ENCODE measurements at regions not wholly inside any gene's neighbourhood (a gene's known extent, or its start where the extent isn't known, plus 50 kb on each side); places are given as distances from the start of the nearest gene placed in this dataset.

- peaks cover 0 to 14% of the 10 kb centered on the region in 2 donors for H3K9me3 Mint-ChIP-seq
- no peak overlapping the region for H3K4me3 Mint-ChIP-seq
- ATAC-seq (no peak), DNase-seq (no peak)
- H3K27me3 Mint-ChIP-seq = peaks cover 21% of the 10 kb centered on the region
- H3K4me1 Mint-ChIP-seq = peaks cover 6% of the 10 kb centered on the region
- no peak overlapping the region for H3K27ac Mint-ChIP-seq
Measured at GRCh38 chr16:73482310-73482709, 434.4 kb upstream of the ZFHX3 start.

- ATAC-seq = no peak
- DNase-seq = no peak
- Mint-ChIP-seq H3K4me1 (peaks cover 6% of the 10 kb centered on the region), H3K4me3 (no peak overlapping the region), H3K27me3 (peaks cover 21% of the 10 kb centered on the region), H3K27ac (no peak overlapping the region), H3K9me3 (peaks cover 0 to 14% of the 10 kb centered on the region in 2 donors)
Measured at GRCh38 chr16:73480381-73480780, 432.5 kb upstream of the ZFHX3 start.

- DNase-seq = no peak
- H3K4me3 Mint-ChIP-seq = no peak overlapping the region
- ATAC-seq = no peak
- H3K27me3 Mint-ChIP-seq = no peaks in the 10 kb centered on the region
- H3K4me1 Mint-ChIP-seq = no peaks in the 10 kb centered on the region
- H3K27ac Mint-ChIP-seq = no peak overlapping the region
- H3K9me3 Mint-ChIP-seq = no peaks in the 10 kb centered on the region
Measured at GRCh38 chr16:73473713-73474112, 425.8 kb upstream of the ZFHX3 start.

GRCh38 chr16:73464834-73465233 is 416.9 kb upstream of the ZFHX3 start:
- Mint-ChIP-seq H3K9me3 (peaks cover 13 to 15% of the 10 kb centered on the region in 2 donors), H3K27me3 (peaks cover 7% of the 10 kb centered on the region), H3K27ac (no peak overlapping the region)

GRCh38 chr16:73459586-73459985 is 411.7 kb upstream of the ZFHX3 start:
- no peak for DNase-seq
- peak overlapping the region in 1 of 2 donors; percentile 67 for H3K27ac Mint-ChIP-seq
- no peak overlapping the region for H3K4me3 Mint-ChIP-seq
- no peaks in the 10 kb centered on the region for H3K4me1 Mint-ChIP-seq
- H3K27me3 Mint-ChIP-seq = no peaks in the 10 kb centered on the region
- peaks cover 11 to 25% of the 10 kb centered on the region in 2 donors for H3K9me3 Mint-ChIP-seq
- ATAC-seq = no peak

More at GRCh38 chr16:73464834-73465233, 416.9 kb upstream of the ZFHX3 start:
- no peak overlapping the region for H3K4me3 Mint-ChIP-seq
- no peak for DNase-seq
- H3K4me1 Mint-ChIP-seq = no peaks in the 10 kb centered on the region
- no peak for ATAC-seq

- Mint-ChIP-seq H3K9me3 (peaks cover 13 to 25% of the 10 kb centered on the region in 2 donors), H3K27me3 (no peaks in the 10 kb centered on the region), H3K4me1 (no peaks in the 10 kb centered on the region), H3K4me3 (no peak overlapping the region), H3K27ac (no peak overlapping the region)
- DNase-seq = no peak
- no peak for ATAC-seq
Measured at GRCh38 chr16:73457851-73458250, 409.9 kb upstream of the ZFHX3 start.

- Mint-ChIP-seq H3K27ac (no peak overlapping the region), H3K9me3 (peaks cover 19 to 20% of the 10 kb centered on the region in 2 donors), H3K27me3 (no peaks in the 10 kb centered on the region), H3K4me1 (no peaks in the 10 kb centered on the region), H3K4me3 (no peak overlapping the region)
- ATAC-seq (no peak), DNase-seq (no peak)
Measured at GRCh38 chr16:73448970-73449369, 401.0 kb upstream of the ZFHX3 start.

- ATAC-seq = no peak
- peaks cover 19 to 20% of the 10 kb centered on the region in 2 donors for H3K9me3 Mint-ChIP-seq
- DNase-seq = no peak
Measured at GRCh38 chr16:73447846-73448245, 399.9 kb upstream of the ZFHX3 start.

GRCh38 chr16:73434621-73435020 is 386.7 kb upstream of the ZFHX3 start:
- Mint-ChIP-seq H3K4me1 (no peaks in the 10 kb centered on the region), H3K27ac (no peak overlapping the region), H3K4me3 (no peak overlapping the region), H3K27me3 (no peaks in the 10 kb centered on the region), H3K9me3 (peaks cover 0 to 7% of the 10 kb centered on the region in 2 donors)
- ATAC-seq = no peak
- DNase-seq = no peak

More at GRCh38 chr16:73447846-73448245, 399.9 kb upstream of the ZFHX3 start:
- H3K4me3 Mint-ChIP-seq = no peak overlapping the region
- H3K27ac Mint-ChIP-seq = no peak overlapping the region
- H3K27me3 Mint-ChIP-seq = no peaks in the 10 kb centered on the region
- no peaks in the 10 kb centered on the region for H3K4me1 Mint-ChIP-seq

- Mint-ChIP-seq H3K27me3 (no peaks in the 10 kb centered on the region), H3K9me3 (peaks cover 0 to 7% of the 10 kb centered on the region in 2 donors), H3K4me1 (no peaks in the 10 kb centered on the region), H3K27ac (no peak overlapping the region), H3K4me3 (no peak overlapping the region)
- no peak for DNase-seq
- no peak for ATAC-seq
Measured at GRCh38 chr16:73433731-73434307, 385.9 kb upstream of the ZFHX3 start.

GRCh38 chr16:73432850-73433730 is 385.2 kb upstream of the ZFHX3 start:
- Mint-ChIP-seq H3K27me3 (no peaks in the 10 kb centered on the region), H3K4me1 (no peaks in the 10 kb centered on the region), H3K4me3 (no peak overlapping the region), H3K27ac (no peak overlapping the region), H3K9me3 (peaks cover 0 to 7% of the 10 kb centered on the region in 2 donors)
- DNase-seq = no peak
- no peak for ATAC-seq

GRCh38 chr16:73430138-73430537 is 382.2 kb upstream of the ZFHX3 start:
- DNase-seq (no peak), ATAC-seq (no peak)
- Mint-ChIP-seq H3K4me1 (no peaks in the 10 kb centered on the region), H3K9me3 (peaks cover 0 to 7% of the 10 kb centered on the region in 2 donors), H3K27me3 (no peaks in the 10 kb centered on the region), H3K27ac (peak overlapping the region in 1 of 2 donors; percentile 59), H3K4me3 (no peak overlapping the region)

- Mint-ChIP-seq H3K9me3 (peaks cover 0 to 7% of the 10 kb centered on the region in 2 donors), H3K4me3 (no peak overlapping the region), H3K4me1 (no peaks in the 10 kb centered on the region), H3K27me3 (no peaks in the 10 kb centered on the region), H3K27ac (no peak overlapping the region)
- DNase-seq = no peak
- ATAC-seq = no peak
Measured at GRCh38 chr16:73428121-73428520, 380.2 kb upstream of the ZFHX3 start.

- peaks cover 8% of the 10 kb centered on the region for H3K27me3 Mint-ChIP-seq
- DNase-seq (no peak), ATAC-seq (no peak)
- peaks cover 0 to 7% of the 10 kb centered on the region in 2 donors for H3K9me3 Mint-ChIP-seq
- no peaks in the 10 kb centered on the region for H3K4me1 Mint-ChIP-seq
- H3K27ac Mint-ChIP-seq = no peak overlapping the region
- H3K4me3 Mint-ChIP-seq = no peak overlapping the region
Measured at GRCh38 chr16:73427164-73427563, 379.2 kb upstream of the ZFHX3 start.

GRCh38 chr16:73426433-73427160 is 378.7 kb upstream of the ZFHX3 start:
- ATAC-seq = no peak
- no peak overlapping the region for H3K27ac Mint-ChIP-seq
- peaks cover 0 to 7% of the 10 kb centered on the region in 2 donors for H3K9me3 Mint-ChIP-seq
- no peaks in the 10 kb centered on the region for H3K4me1 Mint-ChIP-seq
- H3K27me3 Mint-ChIP-seq = peaks cover 9% of the 10 kb centered on the region
- H3K4me3 Mint-ChIP-seq = no peak overlapping the region
- no peak for DNase-seq

GRCh38 chr16:73420676-73421075 is 372.7 kb upstream of the ZFHX3 start:
- no peak for DNase-seq
- H3K4me3 Mint-ChIP-seq = no peak overlapping the region
- peaks cover 9% of the 10 kb centered on the region for H3K27me3 Mint-ChIP-seq
- H3K9me3 Mint-ChIP-seq = no peaks in the 10 kb centered on the region
- no peaks in the 10 kb centered on the region for H3K4me1 Mint-ChIP-seq
- ATAC-seq = no peak
- H3K27ac Mint-ChIP-seq = no peak overlapping the region

Data from stimulated activated naive CD8-positive, alpha-beta T cell treated with anti-CD3 and anti-CD28 coated beads, Interleukin-15, amount 100 ng/mL, for 72 hours (primary cell).